SW480 (cell line): ENCODE measurements at regions not wholly inside any gene's neighbourhood (a gene's known extent, or its start where the extent isn't known, plus 50 kb on each side); places are given as distances from the start of the nearest gene placed in this dataset.

ENCODE experiments used
- DNase-seq: peaks from one replicate; pipeline ENCODE4 v3.0.0-alpha.2; 2016; ENCODE audit warnings: low spot score

DNA sequence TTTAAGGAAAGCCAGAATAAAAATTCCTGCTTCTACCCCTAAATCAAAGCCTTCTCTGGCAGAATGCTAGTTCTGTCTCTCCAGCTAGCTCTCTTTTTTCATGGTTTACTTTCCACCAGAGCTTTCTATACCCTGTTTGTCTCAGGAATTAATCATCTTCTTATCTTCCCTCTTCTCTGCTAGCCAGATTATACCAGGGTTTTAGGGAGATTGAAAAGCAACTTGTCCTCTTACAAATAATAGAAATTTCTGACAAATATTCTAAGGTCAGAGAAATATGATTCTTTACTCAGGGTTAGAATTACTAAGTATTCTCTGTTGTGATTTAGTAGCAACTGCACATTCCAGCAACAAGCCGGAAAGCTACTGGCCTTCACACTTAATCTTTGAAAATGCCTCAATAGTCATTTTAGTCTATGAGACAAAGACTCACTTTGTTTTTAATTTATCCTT is 166.4 kb downstream of the TANC2 start:
- DNase-seq = no peak

DNA sequence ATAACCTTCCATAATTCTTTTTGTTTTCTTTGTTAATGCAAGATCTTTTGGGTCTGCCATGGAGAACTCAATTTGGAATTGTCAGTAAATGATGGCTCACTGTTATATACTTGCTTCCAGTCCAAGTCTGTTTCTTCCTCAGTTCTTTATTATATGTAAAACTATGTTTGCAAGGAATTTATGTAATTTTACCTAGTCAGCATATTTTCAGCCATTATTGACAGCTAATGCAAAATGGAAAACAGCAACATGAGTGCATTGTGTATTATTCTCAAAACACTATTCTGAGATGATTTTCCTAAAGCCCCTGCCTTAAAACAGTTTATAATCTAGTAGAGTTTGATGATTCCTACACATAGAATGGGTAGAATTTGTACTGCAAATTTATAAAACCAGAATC is 167.5 kb downstream of the TANC2 start:
- no peak for DNase-seq

DNA sequence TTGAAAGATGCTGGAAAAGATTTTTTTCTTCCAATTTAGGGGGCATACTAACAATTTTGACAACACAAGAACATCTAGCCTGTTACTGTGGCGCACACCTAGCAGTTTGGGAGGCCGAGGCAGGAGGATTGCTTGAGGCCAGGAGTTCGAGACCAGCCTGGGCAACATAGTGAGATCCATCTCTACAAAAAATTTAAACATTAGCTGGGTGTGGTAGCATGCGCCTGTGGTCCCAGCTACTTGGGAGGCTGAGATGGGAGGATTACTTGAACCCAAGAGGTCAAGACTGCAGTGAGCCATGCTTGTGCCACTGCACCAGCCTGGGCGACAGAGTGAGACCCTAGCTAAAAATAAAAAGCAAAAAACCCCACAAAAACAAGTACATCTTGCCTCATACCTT is 168.8 kb downstream of the TANC2 start:
- no peak for DNase-seq

DNA sequence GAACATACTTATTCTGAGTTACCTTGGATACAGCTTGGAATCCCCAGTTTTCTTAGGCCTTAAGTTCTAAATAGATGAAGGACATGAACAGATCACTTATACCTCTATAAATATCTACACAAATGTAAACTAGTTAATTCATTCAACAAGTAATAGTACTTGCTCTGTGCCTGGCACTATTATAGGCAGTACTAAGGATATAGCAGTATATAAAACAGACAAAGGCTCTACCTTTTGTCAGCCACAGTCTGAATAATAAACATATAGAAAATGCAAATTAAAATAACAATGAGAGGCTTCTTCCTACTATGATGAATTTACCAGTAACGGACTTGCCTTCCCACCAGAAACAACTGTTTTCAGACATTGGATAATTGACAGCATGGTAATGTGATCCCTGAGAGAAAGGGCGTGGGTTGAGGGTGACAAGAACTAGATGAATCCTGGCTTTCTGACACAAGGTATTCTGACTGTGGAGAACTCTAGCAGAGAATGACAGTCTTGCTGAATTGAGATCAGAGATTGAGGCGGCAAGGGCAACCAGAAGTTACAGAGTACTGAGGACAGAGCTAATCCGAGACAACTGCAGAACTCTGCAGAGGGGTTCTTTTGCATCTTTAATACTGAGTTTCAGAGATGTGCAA is 170.5 kb downstream of the TANC2 start:
- DNase-seq = no peak

DNA sequence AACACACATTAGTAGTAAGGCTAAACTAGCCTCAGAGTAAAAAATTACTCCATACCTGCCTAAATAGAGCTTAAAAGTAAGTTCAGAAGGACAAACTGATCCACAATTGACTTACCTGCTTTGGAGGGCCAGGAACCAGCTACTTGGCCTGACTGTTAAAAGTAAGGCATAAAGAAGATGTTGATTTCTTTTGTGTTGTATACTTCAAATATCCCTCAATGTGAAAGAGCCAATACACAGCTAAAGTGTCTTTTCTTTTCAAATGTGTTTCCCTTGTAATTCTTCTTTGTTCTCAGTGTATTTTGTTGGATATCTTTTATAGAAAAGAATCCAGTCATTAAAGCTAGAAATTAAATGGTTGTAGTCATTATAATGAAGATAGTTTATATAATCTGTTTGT is 171.1 kb downstream of the TANC2 start:
- DNase-seq = no peak

DNA sequence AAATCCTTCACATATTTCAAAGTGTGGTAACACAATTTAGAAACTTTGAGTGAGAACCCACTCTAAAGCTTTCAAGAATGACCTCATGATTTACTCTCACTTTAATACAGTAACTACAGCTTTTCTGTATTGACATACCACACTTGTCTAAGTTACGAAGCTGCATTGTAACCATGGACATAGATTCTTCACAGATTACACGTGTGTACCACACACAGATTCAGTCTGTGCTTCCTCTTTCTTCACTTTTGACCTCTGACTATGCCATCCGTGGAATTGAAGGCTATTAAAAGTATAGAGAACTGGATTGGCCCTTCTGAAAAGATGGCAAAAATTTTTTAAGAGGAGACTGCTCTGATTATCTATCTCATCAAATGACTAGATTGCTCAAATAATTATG is 172.7 kb downstream of the TANC2 start:
- no peak for DNase-seq

DNA sequence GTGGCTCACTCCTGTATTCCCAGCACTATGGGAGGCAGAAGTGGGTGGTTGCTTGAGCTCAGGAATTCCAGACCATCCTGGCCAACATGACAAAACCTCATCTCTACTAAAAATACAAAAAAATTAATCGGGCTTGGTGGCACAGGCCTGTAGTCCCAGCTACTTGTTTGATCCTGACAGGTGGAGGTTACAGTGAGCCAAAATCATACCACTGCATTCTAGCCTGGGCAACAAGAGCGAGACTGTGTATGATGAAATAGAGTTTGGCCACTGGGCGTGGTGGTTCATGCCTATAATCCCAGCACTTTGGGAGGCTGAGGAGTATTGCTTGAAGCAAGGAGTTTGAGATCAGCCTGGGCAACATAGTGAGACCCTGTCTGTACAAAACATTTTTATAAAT is 173.3 kb downstream of the TANC2 start:
- DNase-seq = no peak

DNA sequence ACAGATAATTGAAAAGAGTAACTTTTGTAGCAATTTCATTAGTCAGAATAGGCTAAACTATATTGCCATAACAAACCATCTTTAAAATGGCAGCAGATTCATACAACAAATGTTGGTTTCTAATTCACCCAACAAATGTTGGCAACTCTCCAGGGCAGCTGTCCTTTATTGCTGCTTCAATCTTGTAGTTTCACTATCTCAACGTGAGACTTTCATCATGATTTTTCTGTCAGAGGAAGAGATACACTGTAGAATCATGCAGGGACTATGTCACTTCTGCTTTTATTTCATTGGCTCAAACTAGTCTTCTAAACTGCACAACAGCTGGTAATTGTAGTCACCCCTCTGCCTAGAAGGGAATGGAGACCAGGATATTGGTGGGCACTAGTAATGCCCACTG is 174.2 kb downstream of the TANC2 start:
- DNase-seq = no peak

DNA sequence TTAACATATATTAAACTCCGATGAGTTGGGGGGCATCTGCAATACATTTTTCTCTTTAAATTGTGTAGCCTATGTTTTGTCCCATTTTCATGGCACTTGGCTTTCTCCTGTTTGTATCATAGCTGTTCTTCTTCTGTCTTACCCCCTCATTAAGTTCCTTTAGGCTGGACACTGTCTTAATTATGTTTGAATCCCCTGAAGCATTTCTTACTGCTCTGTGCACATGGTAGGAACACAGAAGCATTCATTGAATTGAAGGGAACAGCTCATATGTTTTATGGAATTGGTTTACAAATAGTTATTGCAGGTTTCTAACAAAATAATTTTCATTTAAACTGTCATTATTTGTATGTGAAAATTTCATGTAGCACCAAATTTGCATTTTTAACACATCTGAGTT is 176.8 kb downstream of the TANC2 start:
- no peak for DNase-seq

DNA sequence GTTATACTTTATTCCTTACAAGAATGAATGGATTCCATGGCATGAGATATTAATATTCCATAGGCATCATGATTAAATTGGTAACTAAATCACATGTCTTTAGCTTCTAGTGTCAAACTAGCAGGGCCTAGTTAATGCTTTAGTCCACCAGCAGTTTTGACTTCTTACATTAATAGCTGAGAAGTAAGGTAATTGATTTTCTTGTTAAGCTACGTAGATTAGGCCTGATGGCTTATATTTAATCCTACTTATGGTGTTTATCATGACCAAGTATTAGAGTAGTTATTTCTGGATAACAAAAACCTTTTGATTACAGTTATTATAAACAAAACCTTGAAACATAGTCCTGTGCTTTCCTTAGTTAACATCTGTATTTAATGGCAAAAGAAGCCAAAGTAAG is 184.5 kb downstream of the TANC2 start:
- DNase-seq = no peak

DNA sequence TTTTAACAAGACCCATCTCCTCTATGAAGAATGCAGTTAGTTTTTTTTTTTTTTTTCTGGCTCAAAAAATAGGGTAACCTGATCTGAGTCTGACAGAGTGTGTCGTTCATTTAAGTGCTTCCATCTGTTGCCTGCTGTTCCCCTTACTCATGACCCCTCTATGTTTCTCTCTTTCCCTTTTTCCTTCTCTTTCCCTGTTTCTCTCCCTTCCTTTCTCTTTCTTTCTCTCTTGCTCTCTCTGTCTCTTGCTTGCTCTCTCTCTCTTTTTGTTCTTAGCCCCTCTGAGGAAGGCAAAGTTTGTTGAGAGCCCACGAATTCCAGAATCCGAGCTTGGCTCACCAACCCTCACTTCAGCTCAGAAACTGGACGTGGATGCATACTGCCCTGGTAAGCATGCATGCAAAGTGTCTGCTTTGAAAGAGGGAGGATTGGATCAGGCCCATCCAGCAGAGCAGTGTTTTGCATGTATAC is 185.0 kb downstream of the TANC2 start:
- no peak for DNase-seq

DNA sequence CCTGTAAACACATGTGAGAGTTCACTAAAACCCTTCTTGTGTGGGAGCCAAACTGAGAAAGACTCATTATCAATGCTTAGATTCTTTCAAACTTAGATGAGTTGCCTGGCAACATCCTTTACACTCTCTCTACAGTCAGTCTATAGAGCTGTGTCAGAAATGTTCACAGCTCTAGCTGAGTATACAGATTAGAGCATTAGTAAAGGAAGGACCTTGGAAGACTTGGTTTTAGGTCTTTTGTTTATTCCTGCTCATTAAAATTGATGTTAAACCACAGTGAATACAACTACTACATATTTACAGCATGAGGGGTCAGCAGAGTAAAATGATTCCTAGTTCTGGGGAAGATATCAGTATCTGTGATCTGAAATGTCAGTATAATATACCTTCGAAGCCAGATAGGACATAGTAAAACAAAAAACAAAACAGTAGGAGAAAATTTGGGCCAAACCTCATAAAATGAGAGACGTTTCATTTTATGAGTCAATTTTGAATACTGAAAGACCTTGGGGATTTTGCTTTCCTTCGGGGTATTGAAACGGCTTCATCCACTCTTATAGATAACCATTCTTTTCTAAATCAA is 186.0 kb downstream of the TANC2 start:
- no peak for DNase-seq

DNA sequence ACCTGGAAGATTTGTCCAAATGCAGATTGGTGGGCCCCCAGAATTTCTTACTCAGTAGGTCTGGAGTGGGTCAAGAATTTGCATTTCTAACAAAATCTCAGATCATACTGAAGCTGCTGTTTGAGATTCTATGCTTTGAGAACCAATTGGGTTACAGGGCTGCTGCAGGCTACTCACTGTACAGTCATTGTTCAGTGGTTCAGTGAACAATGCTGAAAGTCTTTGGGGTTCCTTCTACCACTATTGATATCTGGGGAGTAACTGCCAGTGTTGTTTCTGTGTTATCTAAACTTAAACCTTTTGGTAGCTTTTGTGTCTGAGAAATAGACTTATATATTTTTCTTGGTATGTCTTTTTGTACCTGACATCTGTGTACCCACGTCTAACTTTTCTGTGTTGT is 187.5 kb downstream of the TANC2 start:
- DNase-seq = no peak

DNA sequence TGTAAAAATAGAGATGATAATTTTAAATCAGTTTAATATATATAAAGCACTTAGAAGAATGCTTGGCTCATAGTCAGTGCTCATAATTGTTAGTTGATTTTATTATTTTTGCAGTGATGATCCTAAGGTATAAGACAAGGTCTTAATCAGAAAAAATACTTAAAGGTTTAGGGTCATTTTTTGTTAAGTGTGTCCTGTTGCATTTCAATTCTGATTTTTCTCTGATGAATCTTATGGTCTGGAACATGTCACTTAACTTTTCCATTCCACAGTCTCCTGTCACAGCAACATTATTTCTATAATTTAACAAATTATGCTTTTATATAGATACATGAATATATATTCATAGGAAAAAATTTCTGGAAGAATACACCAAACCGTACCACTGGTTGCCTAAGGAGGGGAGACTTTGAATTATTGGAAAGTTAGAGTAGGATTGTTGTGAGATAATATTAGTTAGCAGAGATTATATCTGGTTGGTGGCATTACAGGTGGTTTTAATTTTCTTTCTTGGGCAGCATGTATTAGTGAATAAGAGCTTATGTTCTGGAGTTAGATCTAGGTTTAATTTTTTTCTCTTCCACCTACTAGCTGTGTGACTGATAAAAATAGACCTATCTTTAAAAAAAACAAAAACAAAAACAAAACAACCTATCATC is 188.7 kb downstream of the TANC2 start:
- no peak for DNase-seq

DNA sequence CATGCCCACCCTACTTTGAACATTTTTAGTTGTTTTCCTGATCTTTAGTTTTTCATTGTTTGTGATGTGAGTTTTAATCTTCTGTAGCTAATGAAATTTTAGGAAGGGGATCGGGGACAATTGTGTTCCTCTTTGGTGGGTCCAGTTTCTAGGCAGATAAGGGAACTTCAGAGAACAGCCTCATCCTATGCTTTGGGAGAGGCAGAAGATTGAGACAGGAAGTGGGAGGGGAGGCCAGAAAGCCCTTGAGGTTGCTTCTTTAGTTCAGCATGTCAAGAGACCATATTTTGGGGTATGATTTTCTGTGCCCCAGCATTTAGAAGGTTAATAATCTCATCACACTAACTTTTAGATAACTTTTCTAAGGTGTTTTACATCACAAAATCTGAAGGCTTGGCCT is 191.0 kb downstream of the TANC2 start:
- no peak for DNase-seq

DNA sequence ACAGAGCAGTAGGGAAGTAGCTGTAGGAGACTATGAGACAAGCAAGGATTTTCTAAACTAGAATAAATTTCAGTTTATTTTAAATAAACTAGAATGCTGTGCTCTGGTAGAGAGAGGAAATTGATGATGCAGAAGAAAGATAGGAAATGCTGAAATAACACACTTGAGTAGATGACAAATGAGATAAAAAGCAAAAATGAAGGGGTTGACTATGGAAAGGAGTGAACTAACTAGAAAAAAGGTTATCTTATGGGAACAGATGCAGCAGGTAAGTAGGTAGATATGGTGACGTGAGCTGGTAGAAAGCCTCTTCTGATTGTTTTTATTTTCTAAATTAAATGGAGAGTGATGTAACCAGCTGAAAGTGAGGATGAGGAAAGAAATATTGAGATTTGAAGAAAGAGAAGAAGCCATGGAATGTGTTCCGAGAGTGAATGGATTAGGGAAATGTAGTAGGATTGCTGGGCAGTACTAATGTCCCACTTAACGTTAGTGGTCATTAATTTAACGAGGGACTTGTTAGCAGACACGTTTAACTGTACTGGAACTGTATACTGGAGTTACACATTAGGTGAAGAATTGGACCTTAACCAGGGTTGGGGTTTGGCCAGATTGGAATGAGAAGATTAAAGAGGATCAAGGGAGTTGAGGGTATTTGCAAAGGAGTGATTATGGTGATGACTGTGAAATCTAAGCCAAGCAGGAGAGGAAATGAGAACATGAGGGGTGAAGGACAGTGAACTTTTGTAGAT is 196.5 kb downstream of the TANC2 start:
- DNase-seq = no peak

DNA sequence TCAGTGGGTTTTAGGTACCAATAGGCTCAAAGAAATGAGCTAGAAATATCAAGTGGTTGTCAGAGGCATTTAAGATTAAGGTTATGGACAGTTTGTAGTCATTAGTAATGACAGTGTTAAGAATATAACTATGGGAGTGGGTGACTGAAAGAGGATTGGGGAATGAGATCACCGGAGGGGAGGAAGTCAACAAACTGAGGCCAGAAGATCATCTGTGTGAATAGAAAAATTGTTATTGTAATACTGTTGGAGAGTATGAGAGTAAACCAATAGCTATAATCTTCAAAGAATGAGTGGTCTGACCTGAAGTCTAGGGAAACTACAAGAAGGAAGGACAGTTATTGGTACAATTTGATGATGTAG is 197.1 kb downstream of the TANC2 start:
- no peak for DNase-seq

DNA sequence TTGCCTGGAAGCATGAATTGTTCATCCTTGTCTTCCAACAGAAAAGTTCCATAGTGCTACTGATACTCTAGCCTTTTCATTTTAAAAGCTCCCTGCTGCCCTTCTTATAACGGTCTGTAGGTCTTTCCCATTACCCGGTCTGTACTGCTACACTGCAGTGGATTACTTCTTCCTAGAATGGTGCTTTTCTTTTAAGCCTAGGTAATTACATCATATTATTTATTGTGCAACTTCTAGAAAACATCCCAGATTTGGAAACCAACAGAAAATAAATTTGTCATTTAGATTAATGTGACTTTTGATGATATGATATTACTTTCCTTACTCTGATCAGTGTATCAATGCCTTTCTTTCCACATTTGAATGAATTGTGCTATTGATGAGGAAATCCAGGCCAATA is 199.4 kb downstream of the TANC2 start:
- no peak for DNase-seq

DNA sequence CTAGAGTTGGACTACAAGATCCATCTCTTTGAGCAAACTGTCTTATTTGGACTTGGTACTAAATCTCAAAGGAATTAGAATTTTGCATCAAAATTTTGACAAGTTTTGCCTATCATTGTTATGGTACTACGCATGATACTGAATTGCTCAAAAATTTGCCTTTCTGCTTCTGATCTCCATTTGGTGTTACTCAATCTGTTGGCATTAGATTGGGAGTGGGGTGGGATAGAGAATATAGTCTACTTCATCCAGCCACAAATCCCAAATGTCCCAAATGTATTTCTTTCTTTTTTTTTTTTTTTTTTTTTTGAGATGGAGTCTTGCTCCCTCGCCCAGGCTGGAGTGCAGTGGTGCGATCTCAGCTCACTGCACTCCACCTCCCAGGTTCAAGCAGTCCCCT is 204.8 kb downstream of the TANC2 start:
- DNase-seq = no peak

DNA sequence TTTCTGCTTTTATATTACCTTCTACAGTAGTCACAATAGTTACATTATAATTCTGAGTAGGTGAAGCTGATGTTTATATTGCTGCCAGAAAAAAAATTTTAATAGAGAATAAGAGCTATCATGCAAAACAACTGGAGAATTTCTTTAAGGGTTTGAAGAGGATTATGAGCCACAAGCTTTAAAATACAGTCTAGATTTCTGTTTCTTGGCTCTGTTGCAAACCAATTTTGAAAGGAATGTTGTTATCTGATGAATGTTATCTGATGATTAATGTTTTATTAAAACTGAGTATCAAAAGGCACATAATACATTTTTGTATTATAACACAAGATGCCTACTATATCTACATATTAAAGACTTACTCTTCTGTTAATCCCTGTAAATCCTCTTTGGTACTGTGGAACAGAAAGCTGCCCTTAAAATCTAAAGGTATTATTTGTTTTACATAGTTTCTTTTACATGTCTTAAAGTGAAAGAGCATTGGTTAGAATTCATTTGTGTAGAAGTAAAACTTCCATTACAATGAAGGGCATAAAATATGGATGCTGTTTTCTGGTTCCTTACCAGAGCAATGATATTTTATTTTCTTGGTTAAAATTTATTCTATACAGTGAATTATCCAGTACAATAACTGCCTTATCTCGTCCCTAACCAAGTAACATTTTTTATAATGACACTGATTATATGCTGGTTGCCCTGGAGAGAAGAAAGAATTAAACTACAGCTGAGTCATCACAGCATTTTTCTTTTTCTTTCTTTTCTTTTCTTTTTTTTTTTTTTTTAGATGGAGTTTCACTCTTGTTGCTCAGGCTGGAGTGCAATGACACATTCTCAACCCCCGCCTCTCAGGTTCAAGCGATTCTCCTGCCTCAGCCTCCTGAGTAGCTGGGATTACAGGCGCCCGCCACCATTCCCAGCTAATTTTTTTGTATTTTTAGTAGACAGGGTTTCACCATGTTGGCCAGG is 205.7 kb downstream of the TANC2 start:
- DNase-seq = no peak

DNA sequence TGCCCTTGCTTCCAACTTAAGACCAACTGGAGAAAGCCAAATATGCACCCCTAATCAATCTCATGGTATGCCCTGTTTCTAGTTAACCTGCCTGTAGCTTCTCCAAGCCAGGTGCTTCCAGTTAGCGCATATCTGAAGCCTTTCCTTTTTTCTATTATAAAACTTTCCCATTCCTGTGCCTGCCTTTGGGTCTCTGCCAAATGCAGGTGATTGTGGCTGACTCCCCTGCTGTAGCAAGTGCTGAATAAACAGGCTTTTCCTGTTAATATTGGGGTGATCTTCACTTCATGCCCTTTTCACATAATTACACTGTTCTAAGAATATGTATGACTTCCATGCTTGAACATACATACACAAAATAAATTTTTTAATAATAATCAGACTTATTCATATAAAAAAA is 207.4 kb downstream of the TANC2 start:
- no peak for DNase-seq

DNA sequence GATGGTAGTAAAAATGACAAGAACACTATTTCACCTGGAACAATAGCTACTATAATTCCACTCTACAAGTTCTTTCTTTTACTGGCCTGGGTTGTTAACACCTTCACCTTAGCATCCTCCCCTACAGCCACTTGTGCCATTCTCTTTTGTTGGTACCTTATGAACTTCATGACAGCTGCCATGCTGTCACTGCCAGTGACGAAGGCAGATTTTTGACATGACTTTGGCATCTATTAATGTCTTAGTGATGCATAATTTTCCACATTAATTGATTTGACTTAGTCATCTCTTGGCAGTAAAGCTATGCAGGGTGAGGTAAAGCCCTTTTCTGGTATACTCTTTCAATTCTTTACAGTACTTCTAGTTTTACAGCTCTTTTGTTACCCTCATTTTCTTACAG is 207.9 kb downstream of the TANC2 start:
- no peak for DNase-seq
